ENCODE measurements at regions not wholly inside any gene's neighbourhood (a gene's known extent, or its start where the extent isn't known, plus 50 kb on each side); places are given as distances from the start of the nearest gene placed in this dataset.

- TF ChIP-seq CTCF (IDR thresholded peaks at IDR 0.05) (no peak), POLR2A (IDR thresholded peaks at IDR 0.05) (no peak)
These were observed 204.1 kb downstream of the CNTN3 start for GRCh38 chr3:74410276-74410941.

Data from esophagus squamous epithelium (tissue), 4 donors.